ENCODE measurements at regions not wholly inside any gene's neighbourhood (a gene's known extent, or its start where the extent isn't known, plus 50 kb on each side); places are given as distances from the start of the nearest gene placed in this dataset.

- CTCF ChIA-PET (ENCODE audit: unreplicated experiment), result no interaction called here
- H3K4me1 ChIP-seq (ENCODE audit: insufficient read depth, low read length, poor library complexity, severe bottlenecking), result no peaks in the 10 kb centered on the region
- no peaks in the 10 kb centered on the region for H3K79me2 ChIP-seq (ENCODE audit: insufficient read depth, low read depth, low read length)
- no peaks in the 10 kb centered on the region for H3K9me2 ChIP-seq (ENCODE audit: insufficient read depth, low read length)
- no peak overlapping the region for H2AFZ ChIP-seq (ENCODE audit: low read length)
- no peaks in the 10 kb centered on the region for H3K9me3 ChIP-seq (ENCODE audit: low read length)
- no peaks in the 10 kb centered on the region for H4K20me1 ChIP-seq (ENCODE audit: insufficient read depth, low read length)
- no peak overlapping the region for H3K4me3 ChIP-seq (ENCODE audit: low read depth, low read length, poor library complexity, severe bottlenecking)
- no peaks in the 10 kb centered on the region for H3K36me3 ChIP-seq (ENCODE audit: insufficient read depth, low read length)
- H3K4me2 ChIP-seq (ENCODE audit: low read length), result no peak overlapping the region
- BruUV-seq (replicated peaks), result no TSS peak
- H3K27ac ChIP-seq (ENCODE audit: low read depth, low read length, poor library complexity, severe bottlenecking), result no peak overlapping the region
- TF ChIP-seq EZH2phosphoT487 (IDR thresholded peaks at IDR 0.05; ENCODE audit: borderline replicate concordance, low read depth, low read length) (no peak), CTCF (conservative IDR thresholded peaks at IDR 0.05; ENCODE audit: low read length) (no peak)
- POLR2A ChIA-PET, result no interaction called here
- intact Hi-C loops (cut with micrococcal nuclease; ENCODE audit: unreplicated experiment), result no loop called here
- no peak for DNase-seq (ENCODE audit: low spot score)
These were observed 398.3 kb upstream of the MPDZ start for GRCh38 chr9:13677801-13678200.

GRCh38 chr9:13675638-13676000 lies 396.1 kb upstream of the MPDZ start:
- Histone ChIP-seq H2AFZ (ENCODE audit: low read length) (no peak overlapping the region), H3K4me3 (ENCODE audit: low read depth, low read length, poor library complexity, severe bottlenecking) (no peak overlapping the region), H3K79me2 (ENCODE audit: insufficient read depth, low read depth, low read length) (no peaks in the 10 kb centered on the region), H3K36me3 (ENCODE audit: insufficient read depth, low read length) (no peaks in the 10 kb centered on the region), H3K9me3 (ENCODE audit: low read length) (no peaks in the 10 kb centered on the region), H3K4me1 (ENCODE audit: insufficient read depth, low read length, poor library complexity, severe bottlenecking) (no peaks in the 10 kb centered on the region), H3K27ac (ENCODE audit: low read depth, low read length, poor library complexity, severe bottlenecking) (no peak overlapping the region), H3K9me2 (ENCODE audit: insufficient read depth, low read length) (no peaks in the 10 kb centered on the region), H4K20me1 (ENCODE audit: insufficient read depth, low read length) (no peaks in the 10 kb centered on the region), H3K4me2 (ENCODE audit: low read length) (no peak overlapping the region)
- ChIA-PET POLR2A (interaction anchor here (1.3 kb wide), 1 partner anchor 9 kb away, joined by 3 read pairs; no protein-coding TSS in a partner anchor), CTCF (ENCODE audit: unreplicated experiment) (no interaction called here)
- intact Hi-C loops (cut with micrococcal nuclease; ENCODE audit: unreplicated experiment), result no loop called here
- no peak for TF ChIP-seq CTCF (conservative IDR thresholded peaks at IDR 0.05; ENCODE audit: low read length)
- no peak for TF ChIP-seq EZH2phosphoT487 (IDR thresholded peaks at IDR 0.05; ENCODE audit: borderline replicate concordance, low read depth, low read length)
- no peak for DNase-seq (ENCODE audit: low spot score)
- no TSS peak for BruUV-seq (replicated peaks)

GRCh38 chr9:13674926-13675637 lies 395.6 kb upstream of the MPDZ start:
- CTCF ChIA-PET (ENCODE audit: unreplicated experiment), result no interaction called here
- intact Hi-C loops (cut with micrococcal nuclease; ENCODE audit: unreplicated experiment), result no loop called here
- Histone ChIP-seq H3K27ac (ENCODE audit: low read depth, low read length, poor library complexity, severe bottlenecking) (no peak overlapping the region), H2AFZ (ENCODE audit: low read length) (no peak overlapping the region), H4K20me1 (ENCODE audit: insufficient read depth, low read length) (no peaks in the 10 kb centered on the region), H3K36me3 (ENCODE audit: insufficient read depth, low read length) (no peaks in the 10 kb centered on the region), H3K4me2 (ENCODE audit: low read length) (no peak overlapping the region), H3K4me3 (ENCODE audit: low read depth, low read length, poor library complexity, severe bottlenecking) (no peak overlapping the region), H3K9me2 (ENCODE audit: insufficient read depth, low read length) (no peaks in the 10 kb centered on the region), H3K9me3 (ENCODE audit: low read length) (no peaks in the 10 kb centered on the region), H3K4me1 (ENCODE audit: insufficient read depth, low read length, poor library complexity, severe bottlenecking) (no peaks in the 10 kb centered on the region), H3K79me2 (ENCODE audit: insufficient read depth, low read depth, low read length) (no peaks in the 10 kb centered on the region)
- no peak for TF ChIP-seq EZH2phosphoT487 (IDR thresholded peaks at IDR 0.05; ENCODE audit: borderline replicate concordance, low read depth, low read length)
- TF ChIP-seq CTCF (conservative IDR thresholded peaks at IDR 0.05; ENCODE audit: low read length), result no peak
- POLR2A ChIA-PET, result interaction anchor here (1.3 kb wide), 1 partner anchor 9 kb away, joined by 3 read pairs; no protein-coding TSS in a partner anchor
- BruUV-seq (replicated peaks), result no TSS peak
- DNase-seq (ENCODE audit: low spot score), result no peak

Measured in OCI-LY7 (cell line).